NCI-H1930 (cell line): ENCODE measurements at regions not wholly inside any gene's neighbourhood (a gene's known extent, or its start where the extent isn't known, plus 50 kb on each side); places are given as distances from the start of the nearest gene placed in this dataset.
"Not testable (repeated sequence)": the region's sequence is repeated elsewhere in the genome, so short reads cannot be mapped to it uniquely, and the experiment has no call there.

Source experiments
- DNase-seq, 2 experiments: peaks; one replicate each; lab custom pipeline; 2025; lab: John Stamatoyannopoulos, UW

- no peak for DNase-seq
Measured at GRCh38 chrX:104376937-104377336, 122.2 kb upstream of the ESX1 start.

DNA sequence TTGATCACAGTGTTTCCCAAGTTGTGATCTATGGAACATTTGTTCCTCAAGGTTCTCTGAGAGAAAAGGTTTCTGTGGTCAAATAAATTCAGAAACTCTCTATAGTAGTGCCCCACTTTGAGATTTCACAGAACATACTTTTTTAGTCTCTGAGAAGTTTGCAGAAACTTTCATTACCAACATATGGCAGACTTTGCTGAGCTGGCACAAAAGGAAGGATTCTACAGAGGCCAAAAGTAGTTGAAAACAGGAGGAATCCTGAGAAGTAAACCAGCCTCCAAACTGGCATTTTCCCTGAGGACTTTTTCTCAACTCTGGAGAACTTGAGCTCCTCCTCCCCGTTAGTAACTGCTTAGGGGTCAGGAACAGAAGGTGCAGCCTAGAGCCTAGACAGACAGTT lies 117.8 kb upstream of the ESX1 start:
- no peak for DNase-seq

DNA sequence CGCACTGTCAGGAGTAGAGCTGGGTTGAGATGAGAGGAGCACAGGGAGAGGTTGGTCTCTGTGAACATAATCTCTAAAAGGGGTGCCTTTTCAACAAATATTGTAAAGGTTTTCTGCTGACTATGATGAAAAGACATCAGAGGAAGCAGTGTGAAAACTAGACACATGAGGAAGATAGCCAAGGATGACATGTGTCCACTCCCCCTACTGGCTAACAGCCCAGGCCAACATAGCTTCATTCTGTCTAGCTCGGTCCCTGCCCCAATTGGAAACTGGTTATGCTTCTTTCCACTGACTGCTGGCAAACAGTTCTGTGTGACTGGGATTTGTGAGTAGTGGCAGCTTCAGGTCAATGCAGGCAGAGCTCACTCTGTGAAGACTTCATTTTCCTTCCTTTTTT lies 115.4 kb upstream of the ESX1 start:
- no peak for DNase-seq

GRCh38 chrX:104360774-104361173 lies 106.0 kb upstream of the ESX1 start:
- not testable (repeated sequence) for DNase-seq

- DNase-seq: no peak
Measured at GRCh38 chrX:104359124-104359523, 104.4 kb upstream of the ESX1 start.

DNA sequence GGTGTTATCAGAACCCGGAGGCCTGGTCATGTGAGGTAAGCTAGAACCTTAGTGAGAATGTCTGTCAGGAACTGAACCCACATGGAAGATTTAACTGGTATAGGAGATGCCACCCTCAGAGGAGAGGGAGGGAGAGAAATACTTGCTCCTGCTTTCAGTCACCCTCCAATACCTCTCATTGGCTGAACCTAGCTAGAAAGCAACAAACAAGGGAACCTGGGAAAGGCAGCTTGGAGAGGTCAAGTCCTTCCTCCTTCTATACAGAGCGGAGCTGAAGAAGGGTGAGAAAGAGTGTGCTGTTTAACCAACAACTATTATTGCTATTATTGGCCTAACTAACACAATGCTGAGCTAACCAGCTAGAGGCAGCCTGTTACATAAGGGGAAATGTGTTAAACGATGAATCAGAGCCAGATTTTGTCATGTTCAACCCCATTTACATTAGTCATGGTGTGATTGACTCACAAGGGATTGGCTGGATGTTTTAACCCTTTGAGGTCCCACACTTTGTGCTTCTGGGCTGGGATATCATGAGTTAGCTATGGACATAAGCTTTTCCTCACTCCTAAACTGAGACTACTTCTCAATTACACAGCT lies 96.5 kb upstream of the ESX1 start:
- DNase-seq: no peak

DNA sequence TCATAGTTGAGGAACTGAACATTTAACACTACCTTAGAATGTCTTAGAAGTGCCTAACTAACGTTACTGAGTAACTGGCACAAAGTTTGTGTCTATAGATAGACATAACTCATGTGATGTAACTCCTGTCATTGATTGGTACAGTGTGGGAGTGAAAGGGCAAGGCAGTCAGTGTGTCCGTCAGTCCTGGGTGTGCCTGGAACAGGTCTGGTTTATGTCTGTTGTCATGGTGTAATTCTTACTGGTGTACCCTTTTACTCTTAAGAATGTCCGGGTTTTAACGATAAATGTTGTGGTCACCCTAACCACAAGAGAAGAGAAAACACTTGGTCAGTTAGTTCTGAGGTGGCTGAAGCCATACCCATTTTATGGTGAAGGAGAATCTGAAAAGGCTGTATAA lies 93.1 kb upstream of the ESX1 start:
- no peak for DNase-seq

GRCh38 chrX:104343428-104344129 lies 88.8 kb upstream of the ESX1 start:
- peak; percentile 2 to 7 for DNase-seq

- DNase-seq: no peak
Measured at GRCh38 chrX:104342065-104342464, 87.3 kb upstream of the ESX1 start.

GRCh38 chrX:104335756-104336155 lies 81.0 kb upstream of the ESX1 start:
- DNase-seq: no peak

- DNase-seq: no peak
Measured at GRCh38 chrX:104334971-104335370, 80.2 kb upstream of the ESX1 start.

DNA sequence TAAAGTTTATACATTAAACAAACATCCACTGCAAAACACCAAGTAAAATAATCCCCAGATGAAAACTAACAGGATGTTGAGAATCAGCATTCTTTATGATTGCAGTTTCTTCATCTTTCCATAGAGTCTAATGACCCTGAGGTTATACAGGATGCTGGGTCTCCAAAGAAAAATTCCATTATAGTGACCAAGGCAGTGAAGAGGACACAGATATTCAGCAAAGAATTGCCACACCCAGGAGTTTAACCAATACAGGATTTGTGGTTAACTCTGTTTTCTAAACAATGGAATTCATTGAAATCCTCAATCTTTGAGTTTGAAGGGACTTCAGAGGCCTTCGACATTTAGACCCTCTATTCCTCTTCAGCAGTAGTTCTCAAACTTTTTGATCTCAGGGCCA lies 76.2 kb upstream of the ESX1 start:
- DNase-seq: no peak

DNA sequence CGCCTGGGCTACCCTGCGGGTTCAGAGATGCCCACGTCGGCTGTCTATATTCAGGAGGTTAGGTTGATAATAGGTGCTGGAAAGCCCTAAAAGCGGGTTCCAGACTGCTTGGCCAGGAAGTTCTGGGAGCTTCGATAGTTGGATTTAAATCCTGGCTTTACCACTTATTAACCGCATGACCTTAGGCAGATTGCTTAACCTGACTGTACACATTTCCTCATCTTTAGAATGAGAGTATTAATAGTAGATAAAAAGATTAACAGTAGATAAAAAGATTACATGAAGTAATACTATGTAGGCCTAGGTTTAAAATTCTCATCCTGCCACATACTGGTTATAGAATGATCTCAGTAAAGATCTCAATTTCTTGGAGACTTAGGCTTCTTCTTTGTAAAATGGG lies 75.0 kb upstream of the ESX1 start:
- no peak for DNase-seq

- no peak for DNase-seq
Measured at GRCh38 chrX:104325213-104325585, 70.5 kb upstream of the ESX1 start.

GRCh38 chrX:104324461-104325212 lies 69.9 kb upstream of the ESX1 start:
- no peak for DNase-seq

DNA sequence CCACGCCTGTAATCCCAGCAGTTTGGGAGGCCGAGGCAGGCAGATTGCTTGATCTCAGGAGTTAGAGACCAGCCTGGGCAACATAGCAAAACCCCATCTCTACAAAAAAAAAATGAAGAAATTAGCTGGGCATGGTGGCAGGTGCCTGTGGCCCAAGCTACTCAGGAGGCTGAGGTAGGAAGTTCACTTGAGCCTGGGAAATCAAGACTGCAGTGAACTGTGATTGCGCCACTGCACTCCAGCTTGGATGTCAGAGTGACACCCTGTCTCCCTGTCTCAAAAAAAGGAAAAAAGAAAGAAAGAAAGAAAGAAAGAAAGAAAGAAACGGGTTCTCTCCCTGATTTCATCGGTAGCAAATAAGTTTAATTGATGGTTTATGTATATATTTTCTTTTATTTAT lies 64.6 kb upstream of the ESX1 start:
- no peak for DNase-seq

- DNase-seq: no peak
Measured at GRCh38 chrX:104318330-104319009, 63.7 kb upstream of the ESX1 start.

- DNase-seq: no peak
Measured at GRCh38 chrX:104316739-104317138, 62.0 kb upstream of the ESX1 start.

GRCh38 chrX:104315555-104315954 lies 60.8 kb upstream of the ESX1 start:
- no peak for DNase-seq

DNA sequence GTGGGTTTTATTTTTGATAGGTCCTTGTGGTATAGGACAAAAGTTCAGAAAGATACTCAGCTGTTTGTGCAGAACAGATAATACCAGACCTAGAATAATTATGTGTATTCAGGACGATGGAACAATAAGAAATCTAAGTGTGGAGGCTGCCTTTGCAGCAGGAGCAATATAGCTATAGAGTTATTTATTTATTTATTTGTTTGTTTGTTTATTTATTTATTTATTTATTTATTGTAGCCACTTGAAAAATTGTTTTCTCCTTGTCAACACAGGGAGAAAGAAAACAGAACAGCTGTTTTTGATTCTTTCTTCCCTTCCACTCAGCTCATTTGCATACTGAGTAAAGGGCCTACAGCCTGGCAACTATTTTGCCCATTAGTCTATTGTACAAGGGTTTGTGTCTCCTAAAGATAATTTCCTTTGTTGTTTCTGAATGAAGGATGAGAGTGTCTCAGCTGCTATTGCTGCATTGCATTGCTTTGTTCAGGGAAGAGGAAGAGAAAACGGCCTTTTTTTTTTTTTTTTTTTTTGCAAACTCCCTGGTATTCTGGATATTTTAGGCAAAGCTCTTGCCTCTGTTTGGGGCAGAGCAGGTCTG lies 56.0 kb upstream of the ESX1 start:
- DNase-seq: no peak

DNA sequence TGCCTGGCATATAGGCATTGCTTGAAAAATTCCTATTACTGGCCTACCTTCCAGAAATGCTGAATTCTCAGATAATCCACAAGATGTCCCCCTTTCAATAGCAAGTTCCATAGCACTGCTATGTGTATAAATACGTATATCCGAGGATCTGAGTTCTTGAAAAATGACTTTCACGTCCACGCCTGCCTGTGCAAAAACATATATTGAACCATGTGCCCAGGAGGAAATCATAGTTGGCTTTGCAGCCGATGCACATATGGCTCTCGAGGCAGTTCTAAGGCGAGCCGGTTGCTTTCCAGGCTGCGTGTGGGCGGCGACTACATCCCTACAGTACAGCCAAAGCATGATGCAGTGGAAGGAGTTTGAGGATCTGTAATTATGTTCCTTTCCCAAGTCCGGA lies 55.4 kb upstream of the ESX1 start:
- no peak for DNase-seq

- DNase-seq: no peak
Measured at GRCh38 chrX:104309169-104309568, 54.4 kb upstream of the ESX1 start.
